ENCODE measurements at regions not wholly inside any gene's neighbourhood (a gene's known extent, or its start where the extent isn't known, plus 50 kb on each side); places are given as distances from the start of the nearest gene placed in this dataset.

DNA sequence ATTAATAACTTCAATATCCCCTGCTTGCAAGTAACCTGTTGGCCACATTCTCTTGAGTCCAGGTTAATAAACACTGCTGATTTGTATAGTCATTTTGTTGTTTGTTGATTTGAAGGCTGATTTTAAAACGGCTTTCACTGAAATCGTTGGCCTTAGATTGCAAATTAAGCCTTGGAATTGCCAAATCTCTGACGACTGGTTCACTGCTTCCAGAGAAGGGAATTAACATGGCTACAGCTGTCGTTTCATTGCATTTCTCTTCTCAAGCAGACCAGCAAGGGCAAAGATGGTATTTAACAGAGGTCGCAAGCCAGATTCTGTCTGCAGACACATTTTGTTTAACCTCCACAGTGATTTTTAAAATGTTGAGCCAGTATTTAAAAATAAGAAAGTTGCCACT is 470.9 kb downstream of the TFAP2A start:
- H3K36me3 Mint-ChIP-seq = no peaks in the 10 kb centered on the region
- no peak overlapping the region for H3K4me3 Mint-ChIP-seq
- H3K4me1 Mint-ChIP-seq = no peaks in the 10 kb centered on the region
- H3K27ac Mint-ChIP-seq = no peak overlapping the region
- H3K4me3 ChIP-seq (replicated peaks in 1 of 3; ENCODE audit: low read depth in 2 of 3, low read length in 3 of 3) = no peak overlapping the region
- no peaks in the 10 kb centered on the region for H3K4me1 ChIP-seq (ENCODE audit: control insufficient read depth in 1 of 2, insufficient read depth in 2 of 2, low read length in 2 of 2)
- peaks cover 0 to 2% (median 0%) of the 10 kb centered on the region in 3 donors for H3K27me3 Mint-ChIP-seq (ENCODE audit: low read depth in 3 of 3)
- intact Hi-C loops (cut with micrococcal nuclease) = no loop called here
- H3K79me2 ChIP-seq (ENCODE audit: insufficient read depth, low read length) = no peaks in the 10 kb centered on the region
- peaks cover 2 to 20% (median 7%) of the 10 kb centered on the region in 7 donors for H3K9me3 Mint-ChIP-seq
- 81% methylated on average over 5 of the region's 5 CpGs for WGBS (ENCODE audit: insufficient coverage)
- DNase-seq = no peak
- TF ChIP-seq, protein P1, sequence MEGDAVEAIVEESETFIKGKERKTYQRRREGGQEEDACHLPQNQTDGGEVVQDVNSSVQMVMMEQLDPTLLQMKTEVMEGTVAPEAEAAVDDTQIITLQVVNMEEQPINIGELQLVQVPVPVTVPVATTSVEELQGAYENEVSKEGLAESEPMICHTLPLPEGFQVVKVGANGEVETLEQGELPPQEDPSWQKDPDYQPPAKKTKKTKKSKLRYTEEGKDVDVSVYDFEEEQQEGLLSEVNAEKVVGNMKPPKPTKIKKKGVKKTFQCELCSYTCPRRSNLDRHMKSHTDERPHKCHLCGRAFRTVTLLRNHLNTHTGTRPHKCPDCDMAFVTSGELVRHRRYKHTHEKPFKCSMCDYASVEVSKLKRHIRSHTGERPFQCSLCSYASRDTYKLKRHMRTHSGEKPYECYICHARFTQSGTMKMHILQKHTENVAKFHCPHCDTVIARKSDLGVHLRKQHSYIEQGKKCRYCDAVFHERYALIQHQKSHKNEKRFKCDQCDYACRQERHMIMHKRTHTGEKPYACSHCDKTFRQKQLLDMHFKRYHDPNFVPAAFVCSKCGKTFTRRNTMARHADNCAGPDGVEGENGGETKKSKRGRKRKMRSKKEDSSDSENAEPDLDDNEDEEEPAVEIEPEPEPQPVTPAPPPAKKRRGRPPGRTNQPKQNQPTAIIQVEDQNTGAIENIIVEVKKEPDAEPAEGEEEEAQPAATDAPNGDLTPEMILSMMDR (IDR thresholded peaks at IDR 0.05) = no peak
- no peaks in the 10 kb centered on the region for H3K36me3 ChIP-seq (replicated peaks in 1 of 2; ENCODE audit: control insufficient read depth in 1 of 2, insufficient read depth in 2 of 2, low read length in 2 of 2)
- H3K27me3 ChIP-seq (ENCODE audit: control insufficient read depth in 2 of 2, insufficient read depth in 2 of 2, low read length in 2 of 2) = no peaks in the 10 kb centered on the region
- H3K4me2 ChIP-seq (replicated peaks; ENCODE audit: extremely low read depth, low read length, poor library complexity, severe bottlenecking) = no peak overlapping the region
- H4K20me1 ChIP-seq (ENCODE audit: insufficient read depth, low read length) = no peaks in the 10 kb centered on the region
- no peak overlapping the region for H3K27ac ChIP-seq (ENCODE audit: low read depth in 1 of 2, low read length in 2 of 2)
- H3K9ac ChIP-seq (ENCODE audit: insufficient read depth, low read length, poor library complexity, severe bottlenecking) = no peak overlapping the region
- H2AFZ ChIP-seq (ENCODE audit: insufficient read depth, low read depth, low read length, poor library complexity, severe bottlenecking) = no peak overlapping the region
- peaks cover 6 to 8% of the 10 kb centered on the region in 2 donors for H3K9me3 ChIP-seq (replicated peaks in 1 of 2; ENCODE audit: control insufficient read depth in 1 of 2, insufficient read depth in 1 of 2, low read length in 2 of 2)

DNA sequence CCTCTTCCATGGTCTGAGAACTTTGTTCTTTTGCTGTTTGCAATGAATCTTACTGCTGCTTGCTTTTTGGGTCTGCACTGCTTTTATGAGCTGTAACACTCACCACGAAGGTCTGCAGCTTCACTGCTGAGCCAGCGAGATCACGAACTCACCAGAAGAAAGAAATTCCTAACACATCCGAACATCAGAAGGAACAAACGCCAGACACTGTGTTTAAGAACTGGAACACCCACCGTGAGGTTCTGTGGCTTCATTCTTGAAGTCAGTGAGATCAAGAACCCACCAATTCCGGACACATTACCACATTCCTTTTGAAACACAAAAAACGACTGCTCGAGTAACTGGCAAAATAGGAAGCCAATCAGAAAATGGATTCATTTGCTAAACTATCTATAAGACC is 471.8 kb downstream of the TFAP2A start:
- Histone ChIP-seq H3K27me3 (ENCODE audit: control insufficient read depth in 2 of 2, insufficient read depth in 2 of 2, low read length in 2 of 2) (no peaks in the 10 kb centered on the region), H3K4me2 (replicated peaks; ENCODE audit: extremely low read depth, low read length, poor library complexity, severe bottlenecking) (no peak overlapping the region), H4K20me1 (ENCODE audit: insufficient read depth, low read length) (no peaks in the 10 kb centered on the region), H3K9me3 (replicated peaks in 1 of 2; ENCODE audit: control insufficient read depth in 1 of 2, insufficient read depth in 1 of 2, low read length in 2 of 2) (peaks cover 6 to 8% of the 10 kb centered on the region in 2 donors), H3K4me1 (ENCODE audit: control insufficient read depth in 1 of 2, insufficient read depth in 2 of 2, low read length in 2 of 2) (no peaks in the 10 kb centered on the region), H3K4me3 (replicated peaks in 1 of 3; ENCODE audit: low read depth in 2 of 3, low read length in 3 of 3) (no peak overlapping the region), H3K79me2 (ENCODE audit: insufficient read depth, low read length) (no peaks in the 10 kb centered on the region), H3K9ac (ENCODE audit: insufficient read depth, low read length, poor library complexity, severe bottlenecking) (no peak overlapping the region), H3K36me3 (replicated peaks in 1 of 2; ENCODE audit: control insufficient read depth in 1 of 2, insufficient read depth in 2 of 2, low read length in 2 of 2) (no peaks in the 10 kb centered on the region), H2AFZ (ENCODE audit: insufficient read depth, low read depth, low read length, poor library complexity, severe bottlenecking) (no peak overlapping the region), H3K27ac (ENCODE audit: low read depth in 1 of 2, low read length in 2 of 2) (no peak overlapping the region)
- intact Hi-C loops (cut with micrococcal nuclease) = no loop called here
- TF ChIP-seq, protein P1 (IDR thresholded peaks at IDR 0.05) = no peak
- Mint-ChIP-seq H3K27me3 (ENCODE audit: low read depth in 3 of 3) (no peaks in the 10 kb centered on the region), H3K9me3 (peaks cover 2 to 20% (median 7%) of the 10 kb centered on the region in 7 donors), H3K4me3 (no peak overlapping the region), H3K4me1 (no peaks in the 10 kb centered on the region), H3K36me3 (no peaks in the 10 kb centered on the region), H3K27ac (no peak overlapping the region)
- WGBS (ENCODE audit: insufficient coverage) = 87% methylated on average over 8 of the region's 9 CpGs
- no peak for DNase-seq
